ENCODE measurements at regions not wholly inside any gene's neighbourhood (a gene's known extent, or its start where the extent isn't known, plus 50 kb on each side); places are given as distances from the start of the nearest gene placed in this dataset.

GRCh38 chr18:42683094-42683493, 432.4 kb downstream of the RIT2 start:
- no peak for TF ChIP-seq EZH2 (IDR thresholded peaks at IDR 0.05; ENCODE audit: low read length, missing control alignments)
- TF ChIP-seq CTCF (conservative IDR thresholded peaks at IDR 0.05 in 1 of 2, IDR thresholded peaks at IDR 0.05 in 1 of 2; ENCODE audit: low read depth in 1 of 2, low read length in 2 of 2) = no peak
- Histone ChIP-seq H3K27me3 (ENCODE audit: control insufficient read depth, insufficient read depth, low read length) (no peaks in the 10 kb centered on the region), H3K9ac (ENCODE audit: insufficient read depth, low read length) (no peak overlapping the region), H3K9me3 (ENCODE audit: control insufficient read depth, insufficient read depth, low read depth, low read length) (no peaks in the 10 kb centered on the region), H3K4me3 (replicated peaks in 1 of 4; ENCODE audit: control extremely low read depth in 1 of 4, insufficient read depth in 1 of 4, low read depth in 3 of 4, low read length in 4 of 4) (no peak overlapping the region), H3K4me1 (ENCODE audit: control insufficient read depth, extremely low read depth, insufficient read depth, low read length) (no peaks in the 10 kb centered on the region), H3K79me2 (ENCODE audit: control insufficient read depth, insufficient read depth, low read length) (no peaks in the 10 kb centered on the region), H3K36me3 (ENCODE audit: control insufficient read depth, insufficient read depth, low read length) (no peaks in the 10 kb centered on the region), H2AFZ (ENCODE audit: low read length) (no peak overlapping the region), H4K20me1 (ENCODE audit: control insufficient read depth, extremely low read depth, insufficient read depth, low read length) (no peaks in the 10 kb centered on the region), H3K4me2 (ENCODE audit: extremely low read depth, insufficient read depth, low read length) (no peak overlapping the region), H3K27ac (ENCODE audit: insufficient read depth, low read length) (no peak overlapping the region)
- no peak for DNase-seq (ENCODE audit: low read depth in 2 of 2)

- Histone ChIP-seq H3K27me3 (ENCODE audit: control insufficient read depth, insufficient read depth, low read length) (no peaks in the 10 kb centered on the region), H3K4me1 (ENCODE audit: control insufficient read depth, extremely low read depth, insufficient read depth, low read length) (no peaks in the 10 kb centered on the region), H3K27ac (ENCODE audit: insufficient read depth, low read length) (no peak overlapping the region), H4K20me1 (ENCODE audit: control insufficient read depth, extremely low read depth, insufficient read depth, low read length) (no peaks in the 10 kb centered on the region), H3K9me3 (ENCODE audit: control insufficient read depth, insufficient read depth, low read depth, low read length) (no peaks in the 10 kb centered on the region), H3K4me3 (replicated peaks in 1 of 4; ENCODE audit: control extremely low read depth in 1 of 4, insufficient read depth in 1 of 4, low read depth in 3 of 4, low read length in 4 of 4) (no peak overlapping the region), H3K9ac (ENCODE audit: insufficient read depth, low read length) (no peak overlapping the region), H3K79me2 (ENCODE audit: control insufficient read depth, insufficient read depth, low read length) (no peaks in the 10 kb centered on the region), H3K36me3 (ENCODE audit: control insufficient read depth, insufficient read depth, low read length) (no peaks in the 10 kb centered on the region), H3K4me2 (ENCODE audit: extremely low read depth, insufficient read depth, low read length) (no peak overlapping the region), H2AFZ (ENCODE audit: low read length) (no peak overlapping the region)
- no peak for DNase-seq (ENCODE audit: low read depth in 2 of 2)
- no peak for TF ChIP-seq EZH2 (IDR thresholded peaks at IDR 0.05; ENCODE audit: low read length, missing control alignments)
- TF ChIP-seq CTCF (conservative IDR thresholded peaks at IDR 0.05 in 1 of 2, IDR thresholded peaks at IDR 0.05 in 1 of 2; ENCODE audit: low read depth in 1 of 2, low read length in 2 of 2) = no peak
These were observed 426.2 kb downstream of the RIT2 start for GRCh38 chr18:42689310-42689709.

Data from fibroblast of lung (primary cell).